LoVo (cell line): ENCODE measurements at regions not wholly inside any gene's neighbourhood (a gene's known extent, or its start where the extent isn't known, plus 50 kb on each side); places are given as distances from the start of the nearest gene placed in this dataset.

Experiments used
- DNase-seq: peaks from one replicate; pipeline ENCODE4 v3.0.0-alpha.2; 2016; ENCODE audit warnings: low spot score

DNA sequence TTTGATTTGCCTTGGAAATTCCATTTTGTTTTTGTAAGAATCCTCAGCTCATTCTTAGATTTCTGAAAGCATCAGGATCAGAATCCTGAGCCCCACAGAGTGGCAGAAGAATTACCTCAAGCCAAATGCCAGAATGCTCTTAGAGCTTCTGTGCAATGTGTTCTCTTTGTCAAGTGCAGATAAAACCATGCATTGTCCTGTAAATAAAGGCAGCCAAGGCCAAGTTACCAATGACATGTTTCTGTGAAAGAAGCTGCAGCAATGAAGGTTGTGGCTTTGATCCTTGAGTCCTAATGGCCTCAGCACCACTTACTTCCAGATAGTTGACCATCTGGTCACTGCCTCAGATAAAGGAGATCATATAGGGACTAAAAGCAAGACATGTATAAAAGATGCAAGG is 343.3 kb upstream of the AKR1E2 start:
- DNase-seq, result no peak

DNA sequence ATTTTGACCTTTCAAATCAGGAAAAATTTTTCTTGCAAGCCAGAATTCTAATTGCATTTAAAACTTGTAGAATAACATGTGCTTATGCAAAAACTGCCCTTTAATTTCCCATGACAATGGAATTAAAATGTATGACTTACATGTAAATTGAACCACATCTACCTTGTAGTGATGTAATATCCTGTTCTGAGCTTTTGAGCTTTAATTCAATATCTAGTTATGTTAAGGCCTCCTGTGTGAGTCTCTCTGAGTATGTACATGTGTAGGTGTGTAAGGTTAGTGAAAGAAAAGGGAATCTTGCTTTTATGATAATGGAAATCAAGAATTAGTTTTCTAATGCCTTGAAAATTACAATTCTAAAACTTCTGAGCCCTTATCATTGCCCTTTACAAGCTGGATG is 344.8 kb upstream of the AKR1E2 start:
- no peak for DNase-seq

DNA sequence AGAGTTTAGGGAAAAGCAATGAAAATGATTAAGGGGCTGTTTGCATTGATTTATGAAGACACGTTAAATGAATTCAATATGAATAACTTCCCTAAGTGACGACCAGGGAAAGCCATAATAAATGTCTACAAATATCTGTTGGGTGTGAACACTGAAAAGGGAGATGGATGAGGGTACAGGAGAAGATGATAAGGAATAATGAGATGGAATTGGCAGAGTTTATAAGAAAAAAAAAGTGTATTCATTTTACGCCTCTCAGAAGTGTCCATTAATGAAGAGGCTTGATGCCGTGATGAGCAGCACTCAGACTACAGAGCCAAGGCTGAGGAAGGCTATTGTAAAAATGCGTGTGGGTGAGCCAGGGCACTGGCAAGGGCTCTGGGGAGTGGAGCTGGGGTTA is 346.7 kb upstream of the AKR1E2 start:
- DNase-seq, result no peak

DNA sequence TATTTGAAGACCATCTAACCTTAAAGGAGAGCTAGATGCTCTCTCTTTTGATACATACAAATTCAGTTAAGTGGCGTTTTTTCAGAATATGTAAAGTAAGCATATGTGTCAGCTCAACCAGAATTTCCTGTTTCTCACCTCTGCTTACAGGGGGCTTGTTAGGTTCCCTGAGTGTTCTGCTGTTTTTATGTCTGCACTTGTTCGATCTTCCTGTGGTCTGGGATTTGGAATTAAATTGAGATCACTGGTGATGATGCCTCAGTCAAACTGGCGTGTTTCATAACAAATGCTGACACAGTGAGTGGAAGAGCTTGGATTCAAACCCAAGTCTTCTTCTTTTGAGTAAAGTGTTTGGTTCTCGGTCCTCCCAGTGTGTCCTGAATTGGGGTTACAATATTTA is 348.3 kb upstream of the AKR1E2 start:
- DNase-seq, result no peak

DNA sequence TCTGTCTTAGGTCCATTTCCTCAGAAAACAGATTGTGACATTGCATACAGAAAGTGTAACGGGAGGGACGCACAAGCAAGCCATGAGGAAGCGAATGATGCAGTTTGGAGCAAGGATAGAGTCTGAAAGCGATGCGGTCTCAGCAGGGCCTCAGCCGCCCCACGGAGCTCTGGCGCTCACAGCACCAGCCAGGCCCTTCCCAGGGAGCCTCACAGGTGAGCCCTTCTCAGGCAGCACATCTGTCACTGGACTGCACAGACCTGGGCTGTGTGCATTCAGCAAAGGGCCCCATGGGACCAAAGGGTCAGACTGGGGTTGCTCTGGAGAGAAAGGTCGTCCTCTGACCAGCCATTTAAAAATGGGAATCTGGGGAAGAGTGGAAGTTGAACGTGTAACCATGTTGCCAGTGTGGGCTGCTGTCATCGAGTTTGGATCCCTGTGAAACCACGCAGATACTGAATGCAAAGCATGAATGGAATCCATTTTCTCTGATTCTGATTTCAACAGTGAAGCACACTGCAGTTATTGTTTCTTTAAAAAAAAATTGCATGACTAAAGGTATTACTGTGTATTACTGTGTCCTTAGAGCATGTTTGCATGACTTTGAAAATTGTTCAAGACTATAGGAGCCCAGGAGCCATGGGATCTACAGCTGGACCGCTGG is 350.0 kb upstream of the AKR1E2 start:
- no peak for DNase-seq

DNA sequence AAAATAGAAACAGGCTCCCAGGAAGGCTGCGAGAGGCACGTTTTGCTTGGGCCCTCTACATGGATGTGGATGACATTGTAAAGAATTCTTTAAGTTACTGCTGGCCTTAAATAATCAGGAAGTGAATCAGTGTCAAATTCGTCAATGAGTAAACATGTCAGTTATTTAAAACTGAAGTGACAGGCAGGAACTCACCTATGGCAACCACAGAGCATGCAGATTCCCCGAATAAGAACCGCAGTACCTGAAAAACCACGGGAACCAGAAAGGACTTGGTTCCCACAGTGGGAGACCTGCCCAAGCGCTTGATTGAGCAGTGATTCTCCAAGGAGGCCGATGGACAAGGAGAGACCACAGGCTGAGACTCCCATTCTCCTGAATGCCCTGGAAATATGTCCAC is 351.2 kb upstream of the AKR1E2 start:
- no peak for DNase-seq

DNA sequence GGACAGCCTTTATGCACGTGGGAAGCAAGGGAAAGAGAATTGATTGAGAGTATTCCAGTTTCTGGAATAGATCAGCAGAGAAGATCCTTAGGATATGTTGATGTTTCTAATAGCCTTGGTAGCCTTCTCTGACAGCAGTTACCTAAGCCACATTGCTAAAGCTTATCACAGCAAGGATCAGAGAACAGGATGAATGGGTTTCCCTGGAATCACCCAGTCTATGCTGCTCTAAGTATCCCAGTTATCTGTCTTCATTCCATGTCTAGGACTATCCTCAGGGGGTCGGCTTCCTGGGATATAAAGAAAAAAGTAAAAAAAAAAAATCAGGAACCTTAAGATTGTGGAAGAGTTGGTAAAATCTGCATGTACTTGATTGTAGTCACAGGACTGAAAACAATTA is 352.0 kb upstream of the AKR1E2 start:
- no peak for DNase-seq

DNA sequence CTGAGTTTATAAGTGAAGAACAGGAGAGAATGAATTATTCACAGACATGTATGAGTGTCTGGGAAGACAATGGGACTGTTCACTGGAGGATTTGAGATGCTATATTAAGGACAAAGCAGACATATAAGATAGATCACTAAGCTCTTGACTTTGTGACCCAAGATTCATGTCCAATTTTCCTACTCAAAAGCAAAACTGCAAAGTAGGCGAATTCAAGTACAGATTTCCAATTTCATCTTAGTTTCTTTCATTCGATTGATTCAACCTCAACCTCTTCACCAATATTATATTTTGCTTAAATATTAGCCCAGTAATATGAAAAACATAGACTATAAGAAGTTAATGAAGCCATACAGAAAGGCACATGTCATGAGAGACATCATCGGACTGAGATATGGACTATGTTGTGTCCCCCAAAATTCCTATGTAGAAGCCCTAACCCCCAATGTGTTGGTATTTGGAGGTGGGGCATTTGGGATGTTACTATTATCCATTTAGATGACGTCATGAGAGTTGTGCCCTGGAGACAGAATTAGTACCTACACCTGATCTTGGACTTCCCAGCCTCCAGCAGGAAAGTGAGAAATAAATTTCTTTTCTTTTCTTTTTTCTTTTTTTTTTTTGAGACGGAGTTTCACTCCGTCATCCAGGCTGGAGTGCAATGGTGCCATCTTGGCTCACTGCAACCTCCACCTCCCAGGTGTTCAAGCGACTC is 353.7 kb upstream of the AKR1E2 start:
- no peak for DNase-seq

DNA sequence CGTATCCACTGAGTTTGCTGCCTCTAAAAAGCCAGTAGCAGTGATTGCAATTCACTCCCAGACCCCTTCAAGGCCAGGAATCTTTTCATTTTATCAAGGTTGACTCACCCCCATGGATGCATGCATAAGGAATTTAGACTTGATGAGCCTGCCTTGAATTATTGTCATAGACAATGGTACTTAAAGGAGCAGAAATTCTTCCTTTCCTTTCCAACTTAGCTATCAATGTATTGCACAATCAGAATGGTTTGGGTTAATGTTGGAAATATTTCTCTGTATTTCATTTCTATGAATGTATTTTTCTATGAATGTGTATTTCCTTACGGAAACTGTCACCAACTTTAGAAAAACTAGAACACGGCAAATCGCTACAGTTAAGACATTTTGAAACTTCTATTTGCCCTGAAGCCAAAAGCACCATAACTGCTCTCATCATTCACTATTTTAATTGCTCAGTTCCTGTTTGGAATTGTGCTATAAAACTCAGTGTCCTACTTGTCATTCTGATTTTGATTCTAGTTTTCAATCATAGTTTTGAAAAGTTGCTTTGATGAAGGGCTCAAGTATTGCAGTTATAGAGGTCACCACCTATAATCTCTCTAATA is 355.7 kb upstream of the AKR1E2 start:
- no peak for DNase-seq

DNA sequence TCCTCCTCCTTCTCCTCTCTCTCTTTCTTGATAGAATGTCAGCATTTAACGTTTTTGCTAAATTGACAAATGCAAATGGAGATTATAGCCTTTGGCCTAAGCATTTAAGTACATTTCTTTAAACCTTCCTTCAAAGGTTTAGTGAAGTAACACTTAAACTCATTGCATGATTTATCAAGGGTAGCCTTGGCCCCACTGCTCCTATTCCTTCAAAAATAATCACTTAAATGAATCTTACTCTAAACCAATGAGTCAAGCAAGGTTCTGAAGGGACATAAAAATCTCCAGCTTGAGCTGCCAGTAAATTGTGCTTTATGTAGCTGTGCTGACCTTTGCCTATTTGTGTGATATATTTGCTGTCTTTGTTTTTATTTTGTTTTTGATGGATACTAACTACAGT is 358.5 kb upstream of the AKR1E2 start:
- no peak for DNase-seq

DNA sequence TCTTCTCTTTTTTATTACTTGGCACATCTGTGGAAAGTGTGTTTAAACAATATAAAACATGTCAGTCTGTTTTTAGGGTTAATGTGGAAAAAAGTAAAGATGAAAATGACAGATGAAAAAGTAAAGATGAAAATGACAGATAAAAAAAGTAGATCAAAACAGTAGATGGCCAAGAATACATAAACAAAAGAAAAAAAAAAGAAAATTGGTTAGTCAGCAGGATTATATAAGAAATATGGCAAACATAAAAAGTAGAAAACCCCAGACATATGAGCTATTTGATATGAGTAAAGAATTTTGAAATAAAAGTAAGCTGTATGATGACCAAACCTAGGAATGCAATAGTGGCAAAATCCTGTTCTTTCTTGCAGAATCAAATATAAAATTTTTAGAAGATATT is 365.7 kb upstream of the AKR1E2 start:
- no peak for DNase-seq

DNA sequence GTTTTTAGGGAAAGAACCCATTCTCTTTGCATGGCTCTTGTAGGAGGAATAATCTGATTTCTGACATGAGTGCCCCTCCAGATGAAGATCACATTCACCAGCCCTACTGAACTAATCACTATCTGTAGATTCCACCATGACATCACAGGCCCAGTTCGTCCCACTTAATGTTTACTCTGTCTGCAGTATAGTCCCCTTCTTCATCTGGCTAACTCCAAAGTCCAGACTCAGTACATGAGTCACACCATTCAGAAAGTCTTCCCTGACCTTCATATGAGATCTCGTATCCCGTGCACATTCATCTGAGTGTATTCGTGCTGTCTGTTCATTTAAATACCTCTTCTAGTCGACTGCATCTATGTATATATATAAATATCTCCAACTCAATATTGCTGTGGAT is 366.5 kb upstream of the AKR1E2 start:
- peak; percentile 82 for DNase-seq

DNA sequence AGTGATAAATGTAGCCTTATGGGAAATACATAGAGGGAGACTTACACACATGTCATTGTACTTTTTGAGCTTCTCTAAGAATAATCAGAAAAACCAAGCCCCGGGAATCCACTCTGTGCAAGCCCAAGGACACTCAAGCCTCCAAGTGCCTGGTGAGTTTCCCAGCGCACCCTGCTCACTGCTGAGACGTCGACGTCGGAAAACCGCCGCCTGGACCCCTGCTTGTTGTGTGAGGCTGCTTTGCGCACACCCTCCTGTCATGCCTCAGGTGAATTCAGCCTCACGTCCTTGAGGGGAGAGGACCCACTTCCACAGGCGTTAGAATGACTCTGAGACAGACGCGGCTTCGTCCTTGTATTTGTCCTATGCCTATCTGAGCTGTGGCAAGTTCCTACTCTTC is 368.4 kb upstream of the AKR1E2 start:
- no peak for DNase-seq

DNA sequence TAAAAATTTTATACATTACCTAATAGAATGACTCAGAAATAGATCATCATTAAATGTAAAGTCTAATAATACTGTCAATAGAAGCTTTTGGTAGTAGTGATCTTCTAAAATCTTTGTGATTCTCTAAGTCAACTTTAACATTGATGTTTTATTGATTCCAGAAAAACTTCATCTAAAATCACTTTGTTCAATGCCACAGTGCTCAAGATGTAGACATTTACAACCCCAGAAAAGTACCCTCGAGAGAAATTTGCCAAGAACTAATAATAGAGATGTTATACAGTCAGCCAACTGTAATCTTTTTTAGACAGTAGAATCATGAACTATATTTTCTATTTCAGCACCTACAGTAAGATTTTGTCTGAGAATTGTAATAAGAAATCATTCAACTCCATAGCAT is 369.2 kb upstream of the AKR1E2 start:
- DNase-seq, result no peak

DNA sequence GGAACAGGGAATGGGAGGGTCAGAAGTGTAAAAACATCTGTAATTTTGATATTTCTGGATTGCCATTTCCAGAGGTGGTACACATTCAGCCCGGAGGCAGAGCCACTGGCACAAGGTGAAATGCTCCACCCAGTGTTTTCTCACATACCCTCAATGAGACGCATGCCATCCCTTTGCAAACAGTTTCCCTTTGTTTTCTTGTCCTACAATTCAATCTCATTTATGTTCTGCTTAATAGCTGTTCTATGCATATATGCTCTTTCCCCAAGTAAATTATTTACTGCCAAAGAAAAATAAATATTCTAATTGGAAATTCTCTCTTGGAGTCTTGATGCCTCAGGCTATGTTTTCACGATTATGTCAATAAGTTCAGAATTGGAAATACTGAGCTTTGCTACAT is 369.7 kb upstream of the AKR1E2 start:
- DNase-seq, result no peak

DNA sequence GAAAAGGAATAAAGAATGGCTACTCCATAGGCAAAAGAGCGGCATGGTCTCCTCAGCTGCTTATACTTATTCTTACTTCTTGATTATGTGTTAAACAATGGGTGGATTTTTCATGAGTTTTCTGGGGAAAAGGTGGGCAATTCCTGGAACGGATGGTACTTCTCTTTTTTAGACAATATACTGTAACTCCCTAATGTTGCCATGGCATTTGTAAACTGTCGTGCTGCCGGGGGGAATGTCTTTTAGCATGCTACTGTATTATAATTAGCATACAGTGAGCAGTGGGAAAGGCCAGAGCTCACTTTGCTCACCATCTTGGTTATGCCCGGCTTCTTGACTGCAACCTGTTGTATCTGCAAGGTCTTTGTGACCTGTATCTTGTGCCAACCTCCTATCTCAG is 372.1 kb upstream of the AKR1E2 start:
- no peak for DNase-seq

DNA sequence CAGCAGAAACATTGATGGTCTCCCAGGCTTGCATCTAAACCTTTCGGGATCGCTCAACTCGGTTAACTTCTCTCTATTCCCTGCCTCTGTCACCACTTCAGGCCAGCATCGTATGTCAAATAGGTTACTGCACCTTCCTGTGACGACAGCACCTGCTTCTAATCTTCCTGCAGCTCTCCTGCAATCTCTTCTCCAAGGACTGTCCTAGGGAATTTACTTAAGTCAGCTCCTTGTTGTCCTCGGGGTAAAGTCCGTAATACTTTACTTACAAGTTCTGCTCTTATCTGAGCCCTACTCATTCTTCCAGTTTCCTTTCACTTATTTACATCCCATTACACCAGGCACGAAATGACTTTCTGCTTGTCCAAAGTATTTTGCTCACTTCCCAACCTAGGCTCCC is 372.7 kb upstream of the AKR1E2 start:
- DNase-seq, result no peak

DNA sequence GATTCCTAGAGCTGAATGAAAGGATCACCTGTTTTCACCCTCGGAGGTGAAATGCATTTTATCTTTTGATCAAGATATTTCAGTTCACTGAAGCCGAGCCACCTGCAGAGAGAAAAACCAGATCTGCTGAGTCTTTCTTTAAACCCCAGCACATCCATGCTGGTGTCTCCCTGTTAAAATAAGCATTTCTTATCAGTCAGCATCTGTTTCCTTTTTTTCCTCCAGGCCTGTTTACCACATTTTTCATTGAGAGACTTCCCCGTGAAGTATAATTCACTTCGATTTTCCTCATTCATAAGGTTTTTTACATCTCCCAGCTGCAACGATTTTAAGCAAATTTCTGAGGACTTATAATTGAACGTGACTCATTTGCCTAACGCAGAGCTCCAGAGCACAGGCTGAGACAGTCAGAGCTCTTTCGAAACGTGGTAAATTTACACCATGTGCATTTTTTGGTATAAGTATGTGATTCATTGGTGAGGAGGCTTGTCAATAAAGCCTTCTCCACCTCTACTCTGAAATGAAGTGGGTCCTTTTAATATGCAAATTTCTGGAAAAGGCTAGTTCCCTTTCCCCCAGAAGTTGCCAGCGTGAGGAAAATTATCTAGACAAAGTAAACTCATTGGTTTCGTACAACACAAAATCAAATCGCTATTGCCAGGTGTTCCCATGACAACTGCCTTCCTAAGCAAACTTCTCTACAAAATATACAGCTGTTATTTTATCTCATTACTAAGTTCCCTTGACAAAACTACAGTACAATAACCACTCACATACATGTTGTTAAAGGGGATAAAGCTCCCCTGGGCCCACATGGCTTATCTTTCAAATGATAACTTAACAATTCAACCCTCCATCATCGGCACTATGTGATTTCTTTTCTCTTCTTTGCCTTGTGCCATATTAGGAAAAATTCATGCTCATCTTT is 374.8 kb upstream of the AKR1E2 start:
- DNase-seq, result no peak

DNA sequence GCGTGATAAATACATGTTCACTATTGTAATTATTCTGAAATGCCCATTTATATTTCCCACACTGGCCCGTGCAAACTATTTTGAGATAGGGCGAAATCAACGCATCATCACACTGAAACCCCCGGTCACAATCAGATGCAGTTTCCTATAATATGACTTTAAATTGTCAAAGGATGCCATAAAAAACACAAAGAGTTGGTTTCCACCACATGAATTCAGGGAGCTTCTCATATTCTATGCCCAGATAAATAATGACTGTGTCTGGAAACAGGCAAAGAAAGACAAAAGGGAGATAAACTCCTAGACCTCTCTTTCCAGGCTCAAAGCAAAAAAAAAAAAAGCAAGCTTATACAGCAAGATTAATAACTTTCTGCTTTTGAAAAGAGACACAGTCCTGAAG is 375.8 kb upstream of the AKR1E2 start:
- DNase-seq, result no peak

DNA sequence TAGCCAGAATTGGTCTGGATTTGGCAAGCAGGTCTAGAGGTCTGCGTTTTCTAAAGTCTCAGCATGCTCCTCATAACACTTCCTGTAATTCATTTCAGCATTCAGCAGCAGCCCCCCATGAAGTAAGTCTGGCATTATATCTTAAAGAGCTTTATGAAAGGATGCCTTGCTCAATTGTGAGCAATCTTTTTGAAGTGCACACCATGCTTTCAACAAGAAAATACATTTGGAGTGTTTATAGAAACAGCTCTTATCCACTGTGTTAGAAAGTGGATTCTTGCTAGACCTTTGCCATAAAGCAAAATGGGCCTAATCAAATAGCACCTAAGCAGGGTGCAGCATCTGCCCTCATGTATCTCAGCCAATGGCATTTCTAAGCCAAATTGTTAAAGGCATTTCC is 378.0 kb upstream of the AKR1E2 start:
- DNase-seq, result no peak

DNA sequence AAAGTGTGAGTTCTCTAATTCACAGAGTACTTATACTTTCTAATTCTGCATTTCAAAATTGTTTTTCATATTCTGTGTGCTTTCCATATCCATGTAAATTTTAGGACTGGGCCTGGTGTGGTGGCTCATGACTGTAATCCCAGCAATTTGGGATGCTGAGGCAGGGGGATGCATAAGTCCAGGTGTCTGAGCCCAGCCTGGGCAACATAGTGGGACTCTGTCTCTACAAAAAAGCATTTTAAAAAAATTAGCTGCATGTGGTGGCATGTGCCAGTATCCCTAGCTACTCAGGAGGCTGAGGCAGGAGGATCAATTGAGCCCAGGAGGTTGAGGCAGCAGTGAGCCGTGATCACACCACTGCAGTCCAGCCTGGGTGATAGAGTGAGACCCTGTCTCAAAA is 382.6 kb upstream of the AKR1E2 start:
- no peak for DNase-seq

DNA sequence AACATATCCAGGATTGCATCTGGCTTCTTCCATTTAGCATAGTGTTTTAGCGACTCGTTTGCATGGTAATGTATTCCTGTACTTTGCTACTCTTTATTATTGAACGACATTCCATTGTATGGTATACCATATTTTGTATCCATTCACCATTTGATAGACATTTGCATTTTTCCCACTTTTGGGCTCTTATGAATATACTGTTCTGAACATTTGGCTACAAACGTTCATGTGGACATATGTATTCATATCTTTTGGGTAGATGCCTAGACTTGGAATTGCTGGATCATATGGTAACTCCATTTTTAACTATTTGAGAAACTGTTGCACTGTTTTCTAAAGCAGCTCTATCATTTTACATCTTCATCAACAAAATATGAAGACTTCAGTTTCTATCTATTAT is 383.7 kb upstream of the AKR1E2 start:
- no peak for DNase-seq

DNA sequence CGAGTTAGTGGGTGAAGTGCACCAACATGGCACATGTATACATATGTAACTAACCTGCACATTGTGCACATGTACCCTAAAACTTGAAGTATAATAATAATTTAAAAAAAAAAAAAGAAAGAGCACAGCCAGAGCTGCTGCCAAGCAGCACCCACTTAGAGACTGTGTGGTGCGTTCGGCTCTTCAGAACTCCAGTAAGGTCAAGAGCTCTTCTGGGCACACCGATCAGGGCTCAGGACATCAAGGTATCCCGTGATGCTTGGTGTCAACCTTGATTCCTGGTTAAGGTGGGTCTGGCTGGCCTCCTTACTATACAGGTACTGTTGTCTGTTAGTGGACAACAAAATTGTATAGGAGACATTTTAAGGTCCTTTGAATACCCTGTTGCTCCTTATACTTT is 385.7 kb upstream of the AKR1E2 start:
- no peak for DNase-seq
